Heart left ventricle (tissue), 16 donors: ENCODE measurements at regions not wholly inside any gene's neighbourhood (a gene's known extent, or its start where the extent isn't known, plus 50 kb on each side); places are given as distances from the start of the nearest gene placed in this dataset.

Experiments used
- ATAC-seq, 4 donors: fragments of 200-7000 bp; cut with Tn5 transposase; one replicate each; pipeline ENCODE4 v1.9.1; 2020 to 2022; ENCODE audit warnings: moderate library complexity in 4 of 4, mild to moderate bottlenecking in 3 of 4, moderate number of reproducible peaks in 1 of 4
- DNase-seq, 5 donors: peaks; one replicate each; pipeline ENCODE4 v3.0.0-alpha.2; 2020
- H3K27ac ChIP-seq, 12 donors: fragments of 200-600 bp; sonication (generic) in 4 of 12; one replicate each; pipeline versions ENCODE4 v1.5.0 to v1.8.0; 2016 to 2022; ENCODE audit warnings: mild to moderate bottlenecking in 2 of 12
- H3K27me3 ChIP-seq, 9 donors: fragments of 200-600 bp; sonication (generic) in 2 of 9; one replicate each; pipeline versions ENCODE4 v1.5.1 to v1.8.0; 2016 to 2022; ENCODE audit warnings: mild to moderate bottlenecking in 3 of 9
- H3K36me3 ChIP-seq, 9 donors: fragments of 200-600 bp; sonication (generic) in 2 of 9; one replicate each; pipeline versions ENCODE4 v1.5.0 to v1.8.0; 2018 to 2022; ENCODE audit warnings: mild to moderate bottlenecking in 2 of 9
- H3K4me1 ChIP-seq, 12 donors: fragments of 200-600 bp; sonication (generic) in 4 of 12; one replicate each; pipeline versions ENCODE4 v1.5.0 to v1.8.0; 2016 to 2022; ENCODE audit warnings: mild to moderate bottlenecking in 3 of 12
- H3K4me3 ChIP-seq, 12 donors: fragments of 200-600 bp; sonication (generic) in 4 of 12; one replicate each; pipeline versions ENCODE4 v1.5.0 to v1.8.0; 2017 to 2022; ENCODE audit warnings: mild to moderate bottlenecking in 9 of 12, moderate library complexity in 4 of 12
- H3K9me3 ChIP-seq, 12 donors: fragments of 200-600 bp; sonication (generic) in 4 of 12; one replicate each; pipeline versions ENCODE4 v1.5.0 to v1.8.0; 2016 to 2022; ENCODE audit warnings: mild to moderate bottlenecking in 1 of 12
- CTCF ChIP-seq, 12 donors: fragments of 200-600 bp; sonication (generic) in 4 of 12; IDR thresholded peaks; one replicate each; pipeline versions ENCODE4 v1.5.0 to v1.8.0; 2018 to 2022; ENCODE audit warnings: antibody characterized with exemption in 12 of 12, mild to moderate bottlenecking in 5 of 12
- POLR2A ChIP-seq, 2 donors: fragments of 450-650 bp; IDR thresholded peaks; one replicate each; pipeline ENCODE4 v1.6.1; 2017; ENCODE audit warnings: antibody characterized with exemption in 2 of 2, mild to moderate bottlenecking in 2 of 2, moderate library complexity in 2 of 2
- WGBS, 4 donors: extraction: QIAGEN DNeasy Blood & Tissue Kit in 2 of 4; methylation state at CpG; one replicate each; pipeline versions ENCODE4 v1.1.5 to v1.1.7; 2013 to 2018; 5-methylcytosine and 5-hydroxymethylcytosine counted together
- intact Hi-C, 10 donors: fragments of 100-400 bp; cut with DNase I; formaldehyde crosslinking; loops; one replicate each; pipeline versions ENCODE4 v1.11.1 to v1.14.2; 2022
- donor health status: ischemic (EF 13 %, LVEDD 7.1; RV severe dilation, severe dysfunction).
- donor health status: healthy with polysubstance abuse.
- donor health status: DM: no; HTN: yes; CAD: no.
- donor health status: DM: no; HTN: no; CAD: no.
- donor health status: ischemic (EF 25% LVEDD 6.9; RV normal size, moderate dysfunction).
- donor health status: ischemic (EF 25% LVEDD 5.7; RV mildly dilated, moderate dysfunction).
- donor health status: healthy.
- donor health status: DM: yes; HTN: yes; CAD: no.
- donor health status: ischemic (EF 35%, LVEDD 5.7; RV mildly dilated, moderate dysfunction).
- donor health status: nonischemic (EF 11% LVEDD 7.7; RV severe dilation, severe dysfunction).
- donor health status: DM: yes; HTN: yes; CAD: no.
- donor health status: PGD.
- donor health status: ischemic (EF 29% LVEDD 5.4; RV normal size, mild dysfunction).
- donor health status: nonischemic (EF 23%, LVEDD 6.1; RV moderate dilation, normal function).

- H3K36me3 ChIP-seq, result no peaks in the 10 kb centered on the region
- H3K4me3 ChIP-seq, result no peak overlapping the region
- H3K9me3 ChIP-seq, result peaks cover 0 to 4% (median 0%) of the 10 kb centered on the region in 12 donors
- DNase-seq (no peak), ATAC-seq (no peak)
- WGBS, 4 donors, result 83 to 92% (median 87%) methylated on average over 3 of the region's 3 CpGs
- no peaks in the 10 kb centered on the region for H3K27me3 ChIP-seq
- H3K27ac ChIP-seq, result no peak overlapping the region
- intact Hi-C loops, result no loop called here
- TF ChIP-seq POLR2A (IDR thresholded peaks at IDR 0.05) (no peak), CTCF (IDR thresholded peaks at IDR 0.05) (no peak)
- H3K4me1 ChIP-seq, result no peaks in the 10 kb centered on the region
Observed at GRCh38 chr5:165196961-165197360, 1691.5 kb downstream of the MAT2B start.

- TF ChIP-seq CTCF (IDR thresholded peaks at IDR 0.05), result no peak
- TF ChIP-seq POLR2A (IDR thresholded peaks at IDR 0.05), result no peak
- H3K4me1 ChIP-seq, result no peaks in the 10 kb centered on the region
- no peak overlapping the region for H3K4me3 ChIP-seq
- no peak overlapping the region for H3K27ac ChIP-seq
- 48 to 55% (median 49%) methylated on average over 3 of the region's 3 CpGs for WGBS, 4 donors
- no peaks in the 10 kb centered on the region for H3K27me3 ChIP-seq
- no peak for ATAC-seq
- peaks cover 0 to 4% (median 0%) of the 10 kb centered on the region in 12 donors for H3K9me3 ChIP-seq
- no peak for DNase-seq
- intact Hi-C loops, result loop anchor here in 6 of 10 donors (10.0 kb wide), 3 partner anchors 1187 to 1637 kb away; no protein-coding TSS in a partner anchor
- H3K36me3 ChIP-seq, result no peaks in the 10 kb centered on the region
Observed at GRCh38 chr5:165201369-165201768, 1696.0 kb downstream of the MAT2B start.

- DNase-seq (no peak), ATAC-seq (no peak)
- no peak for TF ChIP-seq POLR2A (IDR thresholded peaks at IDR 0.05)
- Histone ChIP-seq H3K27me3 (no peaks in the 10 kb centered on the region), H3K4me3 (no peak overlapping the region), H3K4me1 (no peaks in the 10 kb centered on the region), H3K9me3 (peaks cover 0 to 4% (median 0%) of the 10 kb centered on the region in 12 donors), H3K36me3 (no peaks in the 10 kb centered on the region), H3K27ac (no peak overlapping the region)
- intact Hi-C loops, result loop anchor here in 6 of 10 donors (10.0 kb wide), 3 partner anchors 1187 to 1637 kb away; no protein-coding TSS in a partner anchor
Observed at GRCh38 chr5:165201771-165202518, 1696.5 kb downstream of the MAT2B start.

- 72 to 80% (median 75%) methylated on average over 3 of the region's 3 CpGs for WGBS, 4 donors
- peaks cover 0 to 4% (median 0%) of the 10 kb centered on the region in 12 donors for H3K9me3 ChIP-seq
- DNase-seq (no peak), ATAC-seq (no peak)
- intact Hi-C loops, result loop anchor here in 6 of 10 donors (10.0 kb wide), 3 partner anchors 1188 to 1638 kb away; no protein-coding TSS in a partner anchor
- no peaks in the 10 kb centered on the region for H3K4me1 ChIP-seq
- no peak overlapping the region for H3K4me3 ChIP-seq
- H3K36me3 ChIP-seq, result no peaks in the 10 kb centered on the region
- H3K27ac ChIP-seq, result no peak overlapping the region
- TF ChIP-seq POLR2A (IDR thresholded peaks at IDR 0.05) (no peak), CTCF (IDR thresholded peaks at IDR 0.05) (no peak)
- no peaks in the 10 kb centered on the region for H3K27me3 ChIP-seq
Observed at GRCh38 chr5:165202519-165202910, 1697.1 kb downstream of the MAT2B start.
